IMR-90 (cell line): ENCODE measurements at regions not wholly inside any gene's neighbourhood (a gene's known extent, or its start where the extent isn't known, plus 50 kb on each side); places are given as distances from the start of the nearest gene placed in this dataset.

Source experiments
- BHLHE40 ChIP-seq: fragments of 150-350 bp; IDR thresholded peaks from 2 replicates; pipeline ENCODE4 v1.6.1; 2016; ENCODE audit warnings: mild to moderate bottlenecking, low read depth, low read length
- CTCF ChIP-seq: conservative IDR thresholded peaks from 2 replicates; pipeline ENCODE4 v1.5.1; 2012; ENCODE audit warnings: mild to moderate bottlenecking, low read depth, low read length, improper control_type of control experiment
- MAZ ChIP-seq: IDR thresholded peaks from 2 replicates; pipeline ENCODE4 v1.6.1; 2012; ENCODE audit warnings: low read depth, mild to moderate bottlenecking, low read length, improper control_type of control experiment, moderate library complexity, borderline replicate concordance
- POLR2A ChIP-seq: IDR thresholded peaks from 2 replicates; pipeline ENCODE4 v1.6.1; 2012; ENCODE audit warnings: mild to moderate bottlenecking, low read depth, low read length
- RCOR1 ChIP-seq: IDR thresholded peaks from 2 replicates; pipeline ENCODE4 v1.6.1; 2012; ENCODE audit warnings: mild to moderate bottlenecking, low read length, improper control_type of control experiment; ENCODE audit not compliant: insufficient replicate concordance
- SMC3 ChIP-seq: fragments of 150-350 bp; IDR thresholded peaks from 2 replicates; pipeline ENCODE4 v1.6.1; 2016; ENCODE audit warnings: low read depth, mild to moderate bottlenecking, antibody characterized with exemption, low read length, moderate library complexity
- TF ChIP-seq, protein P1 (sequence below): fragments of 150-350 bp; IDR thresholded peaks from 2 replicates; pipeline ENCODE4 v1.6.1; 2017; ENCODE audit warnings: mild to moderate bottlenecking, antibody characterized with exemption, low read length, low read depth

DNA sequence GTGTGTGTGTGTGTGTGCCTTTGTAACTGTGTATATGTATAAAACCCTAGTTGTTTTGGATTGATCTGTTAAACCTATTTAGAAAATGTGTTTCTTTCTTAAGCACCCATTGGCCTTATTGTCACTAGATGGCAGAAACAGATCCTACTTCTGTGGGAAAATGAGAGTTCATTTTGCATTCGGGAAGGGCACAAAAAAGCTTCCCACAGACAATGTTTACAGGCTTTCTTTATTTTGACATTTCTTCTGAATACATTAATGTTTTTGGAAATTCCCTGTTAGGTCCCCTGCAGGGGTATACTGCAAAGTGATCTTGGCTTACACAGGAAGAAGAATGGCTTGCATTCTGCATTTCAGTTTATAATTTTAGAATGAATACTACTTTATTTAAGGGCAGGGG is 481.8 kb upstream of the ARRDC3 start:
- TF ChIP-seq CTCF (no peak), BHLHE40 (no peak), POLR2A (no peak), MAZ (no peak), SMC3 (no peak), RCOR1 (no peak)
- TF ChIP-seq, protein P1, sequence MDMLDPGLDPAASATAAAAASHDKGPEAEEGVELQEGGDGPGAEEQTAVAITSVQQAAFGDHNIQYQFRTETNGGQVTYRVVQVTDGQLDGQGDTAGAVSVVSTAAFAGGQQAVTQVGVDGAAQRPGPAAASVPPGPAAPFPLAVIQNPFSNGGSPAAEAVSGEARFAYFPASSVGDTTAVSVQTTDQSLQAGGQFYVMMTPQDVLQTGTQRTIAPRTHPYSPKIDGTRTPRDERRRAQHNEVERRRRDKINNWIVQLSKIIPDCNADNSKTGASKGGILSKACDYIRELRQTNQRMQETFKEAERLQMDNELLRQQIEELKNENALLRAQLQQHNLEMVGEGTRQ, result no peak
